NCI-H187 (cell line): ENCODE measurements at regions not wholly inside any gene's neighbourhood (a gene's known extent, or its start where the extent isn't known, plus 50 kb on each side); places are given as distances from the start of the nearest gene placed in this dataset.

Experiments used
- DNase-seq, 2 experiments: peaks; one replicate each; lab custom pipeline; 2025; lab: John Stamatoyannopoulos, UW

- DNase-seq, result peak in 1 of 2 experiments; percentile 29
These were observed 367.0 kb downstream of the LPIN1 start for GRCh38 chr2:12113412-12113811.

GRCh38 chr2:12114816-12115215 lies 368.4 kb downstream of the LPIN1 start:
- DNase-seq, result no peak

- DNase-seq, result no peak
These were observed 369.9 kb downstream of the LPIN1 start for GRCh38 chr2:12116228-12116750.

GRCh38 chr2:12119841-12120240 lies 373.4 kb downstream of the LPIN1 start:
- no peak for DNase-seq

- no peak for DNase-seq
These were observed 374.1 kb downstream of the LPIN1 start for GRCh38 chr2:12120281-12121150.

- DNase-seq, result no peak
These were observed 378.4 kb downstream of the LPIN1 start for GRCh38 chr2:12124790-12125189.

- DNase-seq, result no peak
These were observed 379.9 kb downstream of the LPIN1 start for GRCh38 chr2:12126318-12126717.

GRCh38 chr2:12127638-12128037 lies 381.2 kb downstream of the LPIN1 start:
- DNase-seq, result no peak

GRCh38 chr2:12131975-12132374 lies 385.5 kb downstream of the LPIN1 start:
- no peak for DNase-seq

- no peak for DNase-seq
These were observed 395.3 kb downstream of the LPIN1 start for GRCh38 chr2:12141618-12142258.

- no peak for DNase-seq
These were observed 405.3 kb downstream of the LPIN1 start for GRCh38 chr2:12151716-12152115.

- no peak for DNase-seq
These were observed 406.5 kb downstream of the LPIN1 start for GRCh38 chr2:12152888-12153287.

- no peak for DNase-seq
These were observed 409.0 kb downstream of the LPIN1 start for GRCh38 chr2:12155303-12156051.

GRCh38 chr2:12156349-12156748 lies 409.9 kb downstream of the LPIN1 start:
- no peak for DNase-seq

- DNase-seq, result no peak
These were observed 414.7 kb downstream of the LPIN1 start for GRCh38 chr2:12161085-12161484.

- no peak for DNase-seq
These were observed 416.1 kb downstream of the LPIN1 start for GRCh38 chr2:12162269-12163247.

GRCh38 chr2:12163866-12164265 lies 417.4 kb downstream of the LPIN1 start:
- DNase-seq, result no peak

GRCh38 chr2:12164689-12165088 lies 418.3 kb downstream of the LPIN1 start:
- DNase-seq, result no peak

GRCh38 chr2:12167525-12168317 lies 421.3 kb downstream of the LPIN1 start:
- DNase-seq, result no peak

- DNase-seq, result no peak
These were observed 421.9 kb downstream of the LPIN1 start for GRCh38 chr2:12168354-12168753.
